T-helper 17 cell (primary cell): ENCODE measurements at regions not wholly inside any gene's neighbourhood (a gene's known extent, or its start where the extent isn't known, plus 50 kb on each side); places are given as distances from the start of the nearest gene placed in this dataset.

Source experiments
- ATAC-seq: fragments of 150-1000 bp; cut with Tn5 transposase; 2 replicates; pipeline ENCODE4 v1.10.0; 2021; ENCODE audit warnings: mild to moderate bottlenecking, moderate library complexity
- DNase-seq, 3 donors: peaks; one replicate each; pipeline versions ENCODE4 v3.0.0 to v3.0.0-alpha.2; 2020 to 2021
- H3K9me3 ChIP-seq: one replicate; pipeline ENCODE4 v1.7.0; 2013; ENCODE audit warnings: low read length, mild to moderate bottlenecking; ENCODE audit not compliant: control insufficient read depth, poor library complexity, severe bottlenecking
- H3K27ac Mint-ChIP-seq: one replicate; pipeline ENCODE4 v1.8.0; 2022; ENCODE audit warnings: mild to moderate bottlenecking, moderate library complexity, mixed read lengths
- H3K27me3 Mint-ChIP-seq: one replicate; pipeline ENCODE4 v1.8.0; 2022; ENCODE audit warnings: mixed read lengths
- H3K36me3 Mint-ChIP-seq: one replicate; pipeline ENCODE4 v1.8.0; 2022; ENCODE audit warnings: low read depth, mixed read lengths
- H3K4me1 Mint-ChIP-seq: one replicate; pipeline ENCODE4 v1.8.0; 2022; ENCODE audit warnings: mild to moderate bottlenecking, mixed read lengths
- H3K4me3 Mint-ChIP-seq: one replicate; pipeline ENCODE4 v1.8.0; 2022; ENCODE audit warnings: mild to moderate bottlenecking, moderate library complexity, mixed read lengths

DNA sequence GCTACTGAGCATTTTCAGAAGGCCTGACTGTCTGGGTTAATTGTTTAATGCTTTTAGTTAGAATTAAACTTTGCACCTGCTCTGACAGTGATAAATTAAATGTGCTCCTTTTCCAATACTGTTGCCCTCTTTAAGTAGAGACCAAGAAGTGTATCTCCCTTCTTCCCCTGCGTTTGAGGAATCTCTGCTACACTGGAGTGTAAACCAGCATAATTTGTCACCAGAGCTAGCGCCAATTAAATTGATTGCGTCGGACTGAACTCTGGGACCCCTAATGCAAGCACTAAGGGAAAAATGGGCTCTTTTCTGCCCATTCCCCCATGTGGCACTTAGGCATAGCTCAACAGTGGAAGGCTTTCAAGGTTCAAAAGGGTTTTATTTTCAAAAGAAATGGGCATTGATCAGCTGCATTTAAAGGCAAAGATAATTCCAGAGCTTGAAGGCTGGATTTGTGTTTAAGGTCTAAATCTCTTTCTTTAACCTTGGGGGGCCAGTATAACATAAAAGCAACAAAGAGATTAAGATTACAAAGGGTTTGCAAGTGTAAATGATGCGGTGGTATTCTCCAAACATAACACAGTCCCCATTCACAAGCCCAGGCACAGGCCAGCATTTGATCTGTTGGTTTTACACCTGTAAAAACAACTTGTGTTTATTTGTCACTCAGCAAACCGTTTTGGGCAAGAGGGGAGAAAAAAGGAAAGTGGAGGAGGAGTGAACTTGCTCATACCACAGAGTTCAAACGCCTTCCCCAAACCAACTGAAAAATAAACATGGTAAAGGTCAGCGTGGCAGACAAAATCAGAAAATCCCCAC is 427.6 kb downstream of the BCL11A start:
- no peaks in the 10 kb centered on the region for H3K4me1 Mint-ChIP-seq
- H3K4me3 Mint-ChIP-seq = no peak overlapping the region
- H3K27me3 Mint-ChIP-seq = no peaks in the 10 kb centered on the region
- H3K36me3 Mint-ChIP-seq = no peaks in the 10 kb centered on the region
- no peak for DNase-seq
- no peak for ATAC-seq
- no peaks in the 10 kb centered on the region for H3K9me3 ChIP-seq
- H3K27ac Mint-ChIP-seq = no peak overlapping the region

- no peaks in the 10 kb centered on the region for H3K36me3 Mint-ChIP-seq
These were observed 433.7 kb downstream of the BCL11A start for GRCh38 chr2:60119778-60120177.

DNA sequence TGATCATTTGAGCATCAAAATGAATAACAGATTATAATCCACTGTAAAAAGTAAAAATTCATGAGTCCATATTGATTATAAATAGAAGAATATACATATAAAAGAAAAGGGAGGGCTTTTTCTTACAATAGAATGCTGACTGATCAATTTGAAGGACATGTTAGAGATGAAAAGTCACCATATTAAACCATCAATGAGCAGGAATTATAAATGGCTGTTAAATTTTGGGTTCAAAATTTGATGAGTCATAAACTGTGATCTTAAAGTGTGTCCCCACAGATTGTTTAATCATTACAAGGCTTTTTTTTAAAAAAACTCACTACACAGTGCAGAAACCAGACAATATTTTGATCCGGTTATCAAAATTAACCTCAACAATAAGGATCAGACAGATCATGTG is 434.5 kb downstream of the BCL11A start:
- H3K36me3 Mint-ChIP-seq = no peaks in the 10 kb centered on the region
- no peak for DNase-seq
- no peaks in the 10 kb centered on the region for H3K27me3 Mint-ChIP-seq
- no peak for ATAC-seq
- no peaks in the 10 kb centered on the region for H3K9me3 ChIP-seq
- no peaks in the 10 kb centered on the region for H3K4me1 Mint-ChIP-seq
- H3K27ac Mint-ChIP-seq = no peak overlapping the region
- H3K4me3 Mint-ChIP-seq = no peak overlapping the region

More at GRCh38 chr2:60119778-60120177, 433.7 kb downstream of the BCL11A start:
- DNase-seq (no peak), ATAC-seq (no peak)
- H3K27me3 Mint-ChIP-seq = no peaks in the 10 kb centered on the region
- H3K4me1 Mint-ChIP-seq = no peaks in the 10 kb centered on the region
- no peak overlapping the region for H3K27ac Mint-ChIP-seq
- no peaks in the 10 kb centered on the region for H3K9me3 ChIP-seq
- no peak overlapping the region for H3K4me3 Mint-ChIP-seq

GRCh38 chr2:60118061-60118460 is 435.4 kb downstream of the BCL11A start:
- Mint-ChIP-seq H3K27me3 (no peaks in the 10 kb centered on the region), H3K4me3 (no peak overlapping the region), H3K27ac (no peak overlapping the region), H3K36me3 (no peaks in the 10 kb centered on the region), H3K4me1 (no peaks in the 10 kb centered on the region)
- no peak for DNase-seq
- H3K9me3 ChIP-seq = no peaks in the 10 kb centered on the region
- ATAC-seq = no peak

- Mint-ChIP-seq H3K4me1 (no peaks in the 10 kb centered on the region), H3K4me3 (no peak overlapping the region), H3K27me3 (no peaks in the 10 kb centered on the region), H3K27ac (no peak overlapping the region), H3K36me3 (no peaks in the 10 kb centered on the region)
- ATAC-seq = no peak
- no peaks in the 10 kb centered on the region for H3K9me3 ChIP-seq
- DNase-seq = no peak
These were observed 437.1 kb downstream of the BCL11A start for GRCh38 chr2:60116161-60116875.

DNA sequence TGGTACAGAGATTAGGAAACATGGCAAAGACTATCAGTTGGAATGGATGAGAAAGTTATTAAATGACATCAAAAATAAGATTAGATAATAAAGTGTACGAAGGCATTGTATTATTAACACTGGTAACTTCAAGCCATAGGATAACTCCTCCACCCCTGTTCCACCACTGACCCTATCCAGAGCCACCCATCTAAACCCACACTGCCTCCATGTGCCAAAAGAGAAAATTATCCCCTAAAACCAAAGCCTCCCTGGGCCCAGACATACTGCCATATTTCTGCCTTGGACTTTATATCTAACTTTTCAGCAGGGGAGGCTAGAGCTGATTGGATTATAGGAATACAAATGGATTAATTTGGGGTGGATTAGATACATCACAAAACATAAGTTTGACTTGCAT is 443.7 kb downstream of the BCL11A start:
- H3K4me1 Mint-ChIP-seq = no peaks in the 10 kb centered on the region
- no peak overlapping the region for H3K4me3 Mint-ChIP-seq
- no peak overlapping the region for H3K27ac Mint-ChIP-seq
- ATAC-seq (no peak), DNase-seq (no peak)
- no peaks in the 10 kb centered on the region for H3K9me3 ChIP-seq
- H3K27me3 Mint-ChIP-seq = no peaks in the 10 kb centered on the region
- no peaks in the 10 kb centered on the region for H3K36me3 Mint-ChIP-seq

DNA sequence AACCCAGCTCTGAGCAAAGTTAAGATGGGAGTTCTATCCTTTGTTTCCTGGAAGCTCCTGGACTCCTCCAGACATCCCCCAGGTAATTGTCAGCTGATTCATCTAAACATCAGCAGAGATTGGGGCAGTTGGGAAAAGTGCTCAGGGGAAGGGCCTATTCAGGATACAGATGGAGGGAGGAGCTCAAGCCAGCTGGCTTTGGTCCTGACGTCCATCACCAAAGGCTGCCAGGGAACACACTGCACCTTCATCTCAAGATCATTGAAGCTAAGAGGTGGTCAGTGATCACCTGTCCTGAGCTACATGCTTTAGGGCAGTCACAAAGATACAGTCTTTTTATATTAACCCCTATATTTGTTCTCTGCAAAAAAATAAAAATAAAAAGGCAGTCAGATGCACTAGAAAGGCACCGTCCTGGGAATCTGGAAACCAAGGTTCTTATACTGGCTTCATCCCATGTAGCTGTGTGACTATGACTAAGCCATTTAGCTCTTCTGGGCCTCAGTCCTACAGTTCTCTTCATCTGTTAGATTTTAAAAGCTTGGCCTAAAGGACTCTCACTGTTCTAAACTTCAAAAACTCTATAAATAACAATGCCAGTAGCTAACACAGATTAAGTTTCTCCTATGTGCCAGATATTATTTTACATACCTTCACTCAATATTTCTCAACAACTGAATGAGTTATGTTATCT is 446.5 kb downstream of the BCL11A start:
- Mint-ChIP-seq H3K27me3 (no peaks in the 10 kb centered on the region), H3K27ac (no peak overlapping the region)
- no peak for ATAC-seq

GRCh38 chr2:60105906-60106305 is 447.5 kb downstream of the BCL11A start:
- no peak for ATAC-seq

More for the DNA sequence above, 446.5 kb downstream of the BCL11A start:
- H3K4me3 Mint-ChIP-seq = no peak overlapping the region
- no peak for DNase-seq
- H3K36me3 Mint-ChIP-seq = no peaks in the 10 kb centered on the region
- H3K9me3 ChIP-seq = no peaks in the 10 kb centered on the region
- no peaks in the 10 kb centered on the region for H3K4me1 Mint-ChIP-seq

GRCh38 chr2:60104514-60105505 is 448.6 kb downstream of the BCL11A start:
- Mint-ChIP-seq H3K36me3 (no peaks in the 10 kb centered on the region), H3K27ac (no peak overlapping the region), H3K27me3 (no peaks in the 10 kb centered on the region), H3K4me3 (peak overlapping the region; percentile 51), H3K4me1 (no peaks in the 10 kb centered on the region)
- DNase-seq (no peak), ATAC-seq (no peak)
- H3K9me3 ChIP-seq = no peaks in the 10 kb centered on the region

More at GRCh38 chr2:60105906-60106305, 447.5 kb downstream of the BCL11A start:
- no peaks in the 10 kb centered on the region for H3K9me3 ChIP-seq
- Mint-ChIP-seq H3K36me3 (no peaks in the 10 kb centered on the region), H3K27ac (no peak overlapping the region), H3K4me1 (no peaks in the 10 kb centered on the region), H3K4me3 (no peak overlapping the region), H3K27me3 (no peaks in the 10 kb centered on the region)
- DNase-seq = no peak

DNA sequence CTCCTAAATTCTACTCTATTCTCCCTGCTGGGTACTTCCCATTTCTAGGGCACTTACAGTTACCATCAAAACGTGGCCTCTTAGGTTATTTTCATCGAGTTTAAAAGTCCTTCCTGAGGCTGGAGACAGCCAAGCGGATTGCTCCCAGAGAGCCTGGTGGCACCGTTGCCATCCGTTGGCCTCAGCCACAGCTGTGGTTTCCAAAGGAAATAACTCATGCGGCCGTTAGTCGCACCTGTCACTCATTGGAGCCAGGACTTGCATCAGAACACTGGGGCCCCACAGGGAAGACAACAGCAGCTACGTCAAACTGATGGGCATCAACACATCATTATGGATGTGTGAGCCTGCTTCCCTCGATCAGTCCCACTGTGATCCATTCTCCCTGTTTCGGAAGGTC is 453.4 kb downstream of the BCL11A start:
- Mint-ChIP-seq H3K4me3 (no peak overlapping the region), H3K36me3 (no peaks in the 10 kb centered on the region), H3K27me3 (no peaks in the 10 kb centered on the region)

GRCh38 chr2:60098996-60099395 is 454.5 kb downstream of the BCL11A start:
- H3K9me3 ChIP-seq = no peaks in the 10 kb centered on the region
- ATAC-seq (no peak), DNase-seq (no peak)
- Mint-ChIP-seq H3K36me3 (no peaks in the 10 kb centered on the region), H3K4me3 (no peak overlapping the region), H3K27ac (no peak overlapping the region), H3K27me3 (no peaks in the 10 kb centered on the region), H3K4me1 (no peaks in the 10 kb centered on the region)

More for the DNA sequence above, 453.4 kb downstream of the BCL11A start:
- no peaks in the 10 kb centered on the region for H3K9me3 ChIP-seq
- H3K27ac Mint-ChIP-seq = no peak overlapping the region
- H3K4me1 Mint-ChIP-seq = no peaks in the 10 kb centered on the region
- ATAC-seq = no peak
- no peak for DNase-seq

DNA sequence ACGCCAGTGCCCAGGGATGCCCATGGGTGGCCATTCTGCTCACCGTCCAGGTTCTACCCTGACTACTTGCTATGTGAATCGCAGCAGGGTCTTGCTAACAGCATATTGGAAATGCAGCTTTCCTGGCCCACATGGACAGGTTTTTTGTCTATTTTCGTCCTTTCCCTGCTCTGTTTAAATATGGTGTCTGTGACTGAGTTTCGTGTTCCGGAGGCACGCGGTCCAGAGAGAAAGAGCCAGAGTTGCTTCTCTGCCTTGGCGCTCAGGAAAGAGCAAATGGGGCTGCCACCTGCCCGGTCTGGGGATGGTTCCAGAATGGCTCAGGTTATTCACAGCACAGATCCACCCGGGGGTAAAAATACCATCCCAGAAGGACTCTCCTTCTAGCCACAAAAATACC is 456.2 kb downstream of the BCL11A start:
- Mint-ChIP-seq H3K27me3 (no peaks in the 10 kb centered on the region), H3K36me3 (no peaks in the 10 kb centered on the region), H3K4me1 (no peaks in the 10 kb centered on the region), H3K4me3 (no peak overlapping the region), H3K27ac (no peak overlapping the region)
- DNase-seq = no peak
- no peaks in the 10 kb centered on the region for H3K9me3 ChIP-seq
- ATAC-seq = no peak
